VCaP (cell line): ENCODE measurements at regions not wholly inside any gene's neighbourhood (a gene's known extent, or its start where the extent isn't known, plus 50 kb on each side); places are given as distances from the start of the nearest gene placed in this dataset.
"Not testable (repeated sequence)": the region's sequence is repeated elsewhere in the genome, so short reads cannot be mapped to it uniquely, and the experiment has no call there.

Source experiments
- H3K27ac ChIP-seq: fragments of 450-650 bp; 2 replicates; pipeline ENCODE4 v1.5.1; 2017
- TF ChIP-seq, protein P1 (sequence below): fragments of 450-650 bp; conservative IDR thresholded peaks from 2 replicates; pipeline ENCODE4 v1.5.1; 2017; ENCODE audit warnings: mild to moderate bottlenecking, moderate library complexity

DNA sequence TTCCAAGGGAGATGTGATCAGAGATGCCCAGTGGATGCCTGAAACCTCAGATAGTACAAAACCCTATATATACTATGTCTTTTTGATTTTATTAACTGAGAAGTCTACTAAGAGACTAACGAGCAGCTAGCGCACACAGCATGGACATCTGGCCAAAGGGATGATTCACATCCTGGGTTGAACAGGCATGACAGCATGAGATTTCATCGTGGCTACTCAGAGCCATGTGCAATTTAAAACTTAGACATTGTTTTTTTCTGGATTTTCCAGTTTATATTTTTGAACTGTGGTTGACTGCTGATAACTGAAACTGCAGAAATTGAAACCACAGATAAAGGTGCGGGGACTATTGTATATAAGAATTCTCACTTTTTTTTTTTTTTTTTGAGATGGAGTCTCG is 2252.9 kb upstream of the AGA start:
- H3K27ac ChIP-seq, result no peak overlapping the region
- TF ChIP-seq, protein P1, sequence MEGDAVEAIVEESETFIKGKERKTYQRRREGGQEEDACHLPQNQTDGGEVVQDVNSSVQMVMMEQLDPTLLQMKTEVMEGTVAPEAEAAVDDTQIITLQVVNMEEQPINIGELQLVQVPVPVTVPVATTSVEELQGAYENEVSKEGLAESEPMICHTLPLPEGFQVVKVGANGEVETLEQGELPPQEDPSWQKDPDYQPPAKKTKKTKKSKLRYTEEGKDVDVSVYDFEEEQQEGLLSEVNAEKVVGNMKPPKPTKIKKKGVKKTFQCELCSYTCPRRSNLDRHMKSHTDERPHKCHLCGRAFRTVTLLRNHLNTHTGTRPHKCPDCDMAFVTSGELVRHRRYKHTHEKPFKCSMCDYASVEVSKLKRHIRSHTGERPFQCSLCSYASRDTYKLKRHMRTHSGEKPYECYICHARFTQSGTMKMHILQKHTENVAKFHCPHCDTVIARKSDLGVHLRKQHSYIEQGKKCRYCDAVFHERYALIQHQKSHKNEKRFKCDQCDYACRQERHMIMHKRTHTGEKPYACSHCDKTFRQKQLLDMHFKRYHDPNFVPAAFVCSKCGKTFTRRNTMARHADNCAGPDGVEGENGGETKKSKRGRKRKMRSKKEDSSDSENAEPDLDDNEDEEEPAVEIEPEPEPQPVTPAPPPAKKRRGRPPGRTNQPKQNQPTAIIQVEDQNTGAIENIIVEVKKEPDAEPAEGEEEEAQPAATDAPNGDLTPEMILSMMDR, result no peak

DNA sequence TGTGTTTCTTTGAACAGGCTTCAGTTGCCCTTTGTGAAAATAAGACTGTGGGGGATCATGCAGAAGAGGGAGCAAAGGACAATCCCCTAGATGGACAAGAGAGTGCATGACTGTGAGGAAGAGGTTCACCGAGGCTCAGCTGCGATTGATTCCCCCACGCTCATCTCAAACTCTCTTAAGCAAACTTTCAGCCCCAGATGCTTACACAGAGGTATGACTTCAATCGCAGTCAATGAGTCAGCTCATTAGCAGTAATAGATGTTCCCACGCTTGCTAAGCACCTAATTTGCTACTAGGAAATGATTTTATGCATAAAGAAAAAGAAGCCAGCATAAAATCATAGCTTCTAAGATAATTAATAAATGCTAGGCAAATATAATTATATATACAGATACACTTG is 2256.1 kb upstream of the AGA start:
- H3K27ac ChIP-seq, result no peak overlapping the region
- TF ChIP-seq, protein P1, result no peak

DNA sequence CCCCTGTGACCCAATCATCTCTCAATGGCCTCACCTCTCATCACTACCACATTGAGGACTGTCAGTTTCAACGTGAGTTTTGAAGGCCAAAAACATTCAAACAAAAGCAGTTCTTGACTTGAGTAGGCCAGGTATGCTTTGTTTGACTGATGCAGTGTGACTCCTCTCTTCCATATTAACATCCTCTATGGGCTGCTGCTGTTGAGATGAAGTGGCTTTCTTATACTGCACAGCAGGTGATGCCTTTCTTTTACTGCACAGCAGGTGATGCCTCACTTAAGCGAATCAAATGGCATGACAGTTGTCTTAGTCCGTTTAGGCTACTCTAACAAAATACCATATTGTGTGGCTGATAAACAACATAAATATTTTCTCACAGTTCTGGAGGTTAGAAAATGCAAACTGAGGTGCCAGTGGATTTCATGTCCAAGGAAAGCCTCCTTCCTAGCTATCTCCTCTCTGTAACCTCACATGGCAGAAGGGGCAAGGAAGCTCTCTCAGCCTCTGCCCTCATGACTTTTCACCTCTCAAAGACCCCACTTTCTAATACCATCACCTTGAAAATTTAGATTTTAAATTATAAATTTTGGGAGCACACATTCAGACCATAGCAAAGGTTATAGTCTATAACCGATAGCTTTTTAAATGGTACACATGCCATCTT is 2267.9 kb upstream of the AGA start:
- TF ChIP-seq, protein P1, result no peak
- H3K27ac ChIP-seq, result no peak overlapping the region

DNA sequence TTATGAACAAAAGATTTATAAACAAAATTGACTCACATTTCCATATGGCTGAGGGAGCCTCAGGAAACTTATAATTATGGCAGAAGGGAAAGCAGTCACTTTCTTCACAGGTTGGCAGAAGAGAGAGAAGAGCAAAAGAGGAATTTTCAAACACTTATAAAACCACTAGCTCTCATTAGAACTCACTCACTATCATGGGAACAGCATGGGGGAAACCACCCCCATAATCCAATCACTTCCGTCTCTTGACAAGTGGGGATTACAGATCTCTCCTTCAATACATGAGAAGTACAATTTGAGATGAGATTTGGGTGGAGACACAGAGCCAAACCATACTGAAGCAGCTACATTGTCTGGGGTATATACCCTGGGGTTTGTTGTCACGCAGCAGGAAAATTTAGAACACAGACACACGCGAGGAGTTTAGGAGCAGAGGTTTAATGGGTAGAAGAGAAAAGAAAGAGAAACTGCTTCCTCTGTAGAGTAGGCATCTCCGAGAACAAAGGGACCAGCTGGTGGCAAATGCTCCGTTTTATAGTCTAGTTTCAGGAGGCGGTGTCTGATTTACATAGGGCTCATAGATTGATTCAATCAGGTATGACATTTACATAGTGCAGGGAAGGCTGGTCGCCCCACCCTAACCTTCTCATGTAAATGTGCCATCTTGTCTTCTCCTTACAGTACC is 2277.7 kb upstream of the AGA start:
- TF ChIP-seq, protein P1, result no peak
- H3K27ac ChIP-seq, result no peak overlapping the region

DNA sequence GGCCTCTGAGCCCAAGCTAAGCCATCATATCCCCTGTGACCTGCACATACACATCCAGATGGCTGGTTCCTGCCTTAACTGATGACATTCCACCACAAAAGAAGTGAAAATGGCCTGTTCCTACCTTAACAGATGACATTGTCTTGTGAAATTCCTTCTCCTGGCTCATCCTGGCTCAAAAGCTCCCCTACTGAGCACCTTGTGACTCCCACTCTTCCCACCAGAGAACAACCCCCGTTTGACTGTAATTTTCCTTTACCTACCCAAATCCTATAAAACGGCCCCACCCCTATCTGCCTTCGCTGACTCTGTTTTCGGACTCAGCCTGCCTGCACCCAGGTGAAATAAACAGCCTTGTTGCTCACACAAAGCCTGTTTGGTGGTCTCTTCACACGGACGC is 2284.3 kb upstream of the AGA start:
- H3K27ac ChIP-seq, result not testable (repeated sequence)

DNA sequence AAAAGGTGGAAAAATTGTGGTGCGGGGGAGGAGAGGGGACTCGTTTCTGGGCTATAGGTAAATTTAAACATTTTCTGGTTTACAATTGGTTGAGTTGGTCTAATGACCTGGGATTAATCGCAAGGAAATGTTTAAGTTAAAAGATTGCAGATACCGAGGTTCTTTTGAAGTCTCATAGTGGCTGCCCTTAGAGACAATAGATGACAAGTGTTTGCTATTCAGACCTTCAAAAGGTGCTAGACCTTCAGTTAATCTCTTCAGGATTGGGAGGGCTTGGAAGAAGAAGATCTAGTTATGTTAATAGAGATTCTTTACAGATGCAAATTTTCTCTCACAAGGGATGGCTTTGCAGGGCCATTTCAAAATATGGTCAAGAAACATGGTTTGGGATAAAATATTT is 2286.1 kb upstream of the AGA start:
- TF ChIP-seq, protein P1, result no peak
- no peak overlapping the region for H3K27ac ChIP-seq

DNA sequence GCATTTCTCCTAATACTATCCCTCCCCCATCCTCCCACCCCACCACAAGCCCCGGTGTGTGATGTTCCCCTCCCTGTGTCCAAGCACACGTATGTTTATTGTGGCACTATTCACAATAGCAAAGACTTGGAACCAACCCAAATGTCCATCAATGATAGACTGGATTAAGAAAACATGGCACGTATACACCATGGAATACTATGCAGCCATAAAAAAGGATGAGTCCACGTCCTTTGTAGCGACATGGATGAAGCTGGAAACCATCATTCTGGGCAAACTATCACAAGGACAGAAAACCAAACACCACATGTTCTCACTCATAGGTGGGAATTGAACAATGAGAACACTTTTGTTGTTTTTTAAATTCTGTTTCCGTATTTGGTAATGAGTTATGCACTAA is 2294.6 kb upstream of the AGA start:
- H3K27ac ChIP-seq, result not testable (repeated sequence)

DNA sequence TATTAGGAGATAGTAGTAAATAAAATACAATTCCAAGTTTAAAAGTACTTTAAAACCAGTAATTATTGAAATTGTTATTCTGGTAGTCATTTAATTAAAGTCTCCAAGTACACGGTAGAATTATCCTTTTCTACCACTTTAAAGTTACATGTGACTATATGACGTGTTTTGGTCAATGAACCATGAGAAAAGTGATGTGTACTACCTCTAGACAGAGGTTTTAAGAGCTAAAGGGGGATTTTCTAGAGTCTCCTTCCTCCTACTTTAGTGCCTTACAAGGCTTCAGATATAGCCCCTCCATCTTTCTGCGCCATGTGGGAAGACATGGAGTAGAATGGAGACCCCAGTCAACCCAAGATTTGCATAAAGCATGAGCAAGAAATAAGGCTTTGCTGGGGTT is 2296.6 kb upstream of the AGA start:
- TF ChIP-seq, protein P1, result no peak
- no peak overlapping the region for H3K27ac ChIP-seq
